Activated CD8-positive, alpha-beta T cell treated with anti-CD3 and anti-CD28 coated beads, Interleukin-2, amount 10 ng/mL, durations not matched to agents 7 days and 5 days (primary cell): ENCODE measurements at regions not wholly inside any gene's neighbourhood (a gene's known extent, or its start where the extent isn't known, plus 50 kb on each side); places are given as distances from the start of the nearest gene placed in this dataset.
"Not testable (repeated sequence)": the region's sequence is repeated elsewhere in the genome, so short reads cannot be mapped to it uniquely, and the experiment has no call there.

Source experiments
- ATAC-seq: fragments of 150-1000 bp; cut with Tn5 transposase; one replicate; pipeline ENCODE4 v1.10.0; 2021; ENCODE audit warnings: moderate library complexity
- CTCF ChIA-PET: fragments of 350-600 bp; sonication (Branson Sonifier 250); formaldehyde crosslinking; loops from one replicate; lab custom pipeline; 2021; ENCODE audit warnings: antibody characterized with exemption; lab: Charles Lee
- POLR2A ChIA-PET: fragments of 350-600 bp; sonication (Branson Sonifier 250); formaldehyde crosslinking; loops from one replicate; lab custom pipeline; 2021; ENCODE audit warnings: antibody characterized with exemption; lab: Charles Lee
- DNase-seq: peaks from one replicate; pipeline ENCODE4 v3.0.0-alpha.2; 2020
- H3K27ac Mint-ChIP-seq: one replicate; pipeline ENCODE4 v1.8.0; 2021; ENCODE audit warnings: mild to moderate bottlenecking, mixed read lengths
- H3K27me3 Mint-ChIP-seq: one replicate; pipeline ENCODE4 v1.8.0; 2021; ENCODE audit warnings: low read depth, mixed read lengths
- H3K36me3 Mint-ChIP-seq: one replicate; pipeline ENCODE4 v1.8.0; 2021; ENCODE audit warnings: low read depth, mixed read lengths
- H3K4me1 Mint-ChIP-seq: one replicate; pipeline ENCODE4 v1.8.0; 2021; ENCODE audit warnings: low read depth, mixed read lengths
- H3K4me3 Mint-ChIP-seq: one replicate; pipeline ENCODE4 v1.8.0; 2021; ENCODE audit warnings: mild to moderate bottlenecking, mixed read lengths
- H3K9me3 Mint-ChIP-seq: one replicate; pipeline ENCODE4 v1.8.0; 2022; ENCODE audit warnings: mixed read lengths; ENCODE audit not compliant: insufficient read depth

DNA sequence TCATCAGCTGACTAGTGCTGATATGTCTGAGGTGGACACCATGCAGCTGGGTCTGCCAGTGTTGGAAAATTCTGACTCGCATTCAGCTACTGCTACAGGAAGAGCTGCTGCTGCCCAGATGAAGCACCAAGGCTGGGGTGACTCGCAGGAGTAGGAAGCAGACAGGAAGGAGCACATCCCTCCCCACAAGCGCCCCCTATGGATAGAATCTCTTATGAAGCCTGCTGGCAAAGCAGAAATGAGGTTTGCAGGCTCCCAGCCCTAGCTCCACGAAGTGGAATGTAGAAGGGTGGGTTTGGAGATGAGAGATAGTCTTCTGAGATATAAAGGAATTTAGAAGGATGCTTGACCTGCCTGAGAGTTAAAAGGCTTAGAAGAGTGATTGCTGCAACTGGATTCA, 443.0 kb downstream of the ACTL7B start:
- H3K27ac Mint-ChIP-seq: no peak overlapping the region
- no peaks in the 10 kb centered on the region for H3K36me3 Mint-ChIP-seq
- CTCF ChIA-PET: no interaction called here
- no peaks in the 10 kb centered on the region for H3K9me3 Mint-ChIP-seq
- POLR2A ChIA-PET: no interaction called here
- H3K27me3 Mint-ChIP-seq: no peaks in the 10 kb centered on the region
- H3K4me3 Mint-ChIP-seq: no peak overlapping the region
- H3K4me1 Mint-ChIP-seq: no peaks in the 10 kb centered on the region
- ATAC-seq (no peak), DNase-seq (no peak)

DNA sequence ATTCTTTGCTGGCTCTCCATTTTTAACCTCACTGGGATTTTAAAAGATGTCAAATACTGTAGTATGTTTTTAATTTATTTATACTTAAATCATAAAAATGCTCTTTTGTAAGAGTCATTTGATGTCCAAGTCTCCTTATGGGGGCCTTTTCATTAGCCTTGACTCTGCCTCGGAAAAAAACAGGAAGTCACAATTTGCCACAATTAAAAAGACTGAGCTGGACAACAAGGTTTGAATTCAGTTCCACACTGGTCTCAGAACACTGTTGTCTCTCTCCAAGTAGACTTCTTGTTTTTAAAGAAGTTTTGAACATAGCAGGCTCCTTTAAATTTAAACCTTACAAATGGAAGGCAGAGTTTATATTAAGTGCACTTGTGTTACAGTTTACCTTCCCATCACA, 444.2 kb downstream of the ACTL7B start:
- Mint-ChIP-seq H3K9me3 (no peaks in the 10 kb centered on the region), H3K36me3 (no peaks in the 10 kb centered on the region), H3K4me1 (no peaks in the 10 kb centered on the region), H3K4me3 (no peak overlapping the region), H3K27ac (no peak overlapping the region), H3K27me3 (no peaks in the 10 kb centered on the region)
- ChIA-PET CTCF (no interaction called here), POLR2A (interaction anchor here (0.6 kb wide), 1 partner anchor 17 kb away, joined by 4 read pairs; no protein-coding TSS in a partner anchor)
- no peak for DNase-seq
- no peak for ATAC-seq

DNA sequence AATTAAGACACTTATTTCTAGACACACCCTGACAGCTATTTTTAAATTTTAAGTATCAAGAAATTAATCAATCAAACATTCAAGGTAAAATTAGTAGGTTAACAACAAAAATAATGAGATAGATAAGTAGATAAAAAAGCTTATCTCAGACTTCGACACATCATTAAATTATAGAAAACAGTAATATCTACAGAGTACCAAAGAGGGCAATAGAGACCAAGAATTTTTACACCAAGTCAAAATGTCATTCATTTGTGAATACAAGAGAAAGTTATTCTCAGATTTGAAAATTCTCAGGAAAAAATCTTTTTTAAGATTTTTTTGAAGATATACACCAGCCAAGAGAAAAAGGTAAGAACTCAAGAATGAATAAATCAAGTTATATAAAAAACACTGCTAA, 445.6 kb downstream of the ACTL7B start:
- no peaks in the 10 kb centered on the region for H3K36me3 Mint-ChIP-seq
- POLR2A ChIA-PET: no interaction called here
- CTCF ChIA-PET: no interaction called here

DNA sequence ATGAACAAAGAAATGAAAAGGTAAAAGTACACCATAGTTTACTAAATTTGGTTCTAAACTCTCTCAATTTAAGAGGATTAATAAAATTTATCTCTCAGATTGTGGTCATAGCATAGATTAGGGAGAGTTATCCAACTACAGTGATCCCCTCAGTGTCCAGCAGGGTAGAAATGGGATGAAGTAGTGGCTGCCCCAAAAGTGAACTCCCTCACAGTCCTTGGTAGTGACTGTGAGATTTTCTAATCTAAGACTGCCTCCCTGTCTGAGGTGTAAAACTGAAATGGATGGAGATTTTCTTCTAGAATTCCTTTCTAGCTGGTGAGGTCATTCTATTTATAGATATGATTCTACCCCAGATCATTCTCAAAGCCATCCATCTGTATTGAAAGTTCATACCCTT, 455.5 kb downstream of the ACTL7B start:
- no peaks in the 10 kb centered on the region for H3K27me3 Mint-ChIP-seq
- DNase-seq (no peak), ATAC-seq (no peak)
- H3K4me3 Mint-ChIP-seq: no peak overlapping the region
- ChIA-PET POLR2A (no interaction called here), CTCF (no interaction called here)
- H3K9me3 Mint-ChIP-seq: no peaks in the 10 kb centered on the region
- no peak overlapping the region for H3K27ac Mint-ChIP-seq
- H3K36me3 Mint-ChIP-seq: no peaks in the 10 kb centered on the region
- no peaks in the 10 kb centered on the region for H3K4me1 Mint-ChIP-seq

More for the DNA sequence above, 445.6 kb downstream of the ACTL7B start:
- H3K27me3 Mint-ChIP-seq: no peaks in the 10 kb centered on the region
- no peak for DNase-seq
- no peak overlapping the region for H3K4me3 Mint-ChIP-seq
- no peak for ATAC-seq
- no peaks in the 10 kb centered on the region for H3K9me3 Mint-ChIP-seq
- no peaks in the 10 kb centered on the region for H3K4me1 Mint-ChIP-seq
- no peak overlapping the region for H3K27ac Mint-ChIP-seq

DNA sequence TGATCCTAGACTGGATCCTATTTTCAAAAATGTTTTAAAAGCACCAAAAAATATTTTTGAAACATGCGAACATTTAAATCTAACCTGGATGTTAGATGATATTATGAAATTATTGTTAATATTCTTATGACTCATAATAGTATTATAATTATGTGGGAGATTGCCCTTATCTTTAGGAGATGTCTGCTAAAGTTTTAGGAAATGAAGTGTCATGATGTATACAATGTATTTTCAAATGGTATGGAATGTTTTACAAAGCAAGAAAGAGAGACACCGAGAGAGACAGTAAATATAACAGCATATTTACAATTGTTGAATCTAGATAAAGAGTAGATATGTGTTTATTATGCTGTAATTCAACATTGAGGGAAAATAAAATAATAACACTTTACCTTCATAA, 455.9 kb downstream of the ACTL7B start:
- ATAC-seq (no peak), DNase-seq (no peak)
- Mint-ChIP-seq H3K4me1 (no peaks in the 10 kb centered on the region), H3K36me3 (no peaks in the 10 kb centered on the region), H3K27ac (no peak overlapping the region), H3K27me3 (no peaks in the 10 kb centered on the region), H3K4me3 (no peak overlapping the region), H3K9me3 (no peaks in the 10 kb centered on the region)
- CTCF ChIA-PET: no interaction called here
- POLR2A ChIA-PET: no interaction called here

DNA sequence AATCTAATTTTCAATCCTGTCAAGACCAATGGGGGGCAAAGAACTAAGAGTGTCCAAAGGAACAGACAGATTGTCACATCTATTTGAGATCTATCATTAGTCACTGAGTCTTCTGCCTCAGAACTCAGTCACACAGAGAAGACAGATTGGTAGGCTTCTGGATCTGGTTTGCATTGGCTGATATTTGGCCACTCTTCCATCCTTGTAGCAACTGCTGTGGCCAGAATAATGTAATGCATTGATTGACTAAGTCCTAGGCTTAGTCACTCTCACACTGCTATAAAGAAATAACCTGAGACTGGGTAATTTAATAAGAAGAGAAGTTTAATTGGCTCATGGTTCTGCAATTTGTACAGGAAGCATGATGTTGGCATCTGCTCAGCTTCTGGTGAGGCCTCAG, 458.5 kb downstream of the ACTL7B start:
- no peak overlapping the region for H3K27ac Mint-ChIP-seq
- no peaks in the 10 kb centered on the region for H3K4me1 Mint-ChIP-seq
- no peaks in the 10 kb centered on the region for H3K27me3 Mint-ChIP-seq
- CTCF ChIA-PET: no interaction called here
- no peak overlapping the region for H3K4me3 Mint-ChIP-seq
- DNase-seq: no peak
- POLR2A ChIA-PET: no interaction called here
- no peaks in the 10 kb centered on the region for H3K9me3 Mint-ChIP-seq
- H3K36me3 Mint-ChIP-seq: no peaks in the 10 kb centered on the region
- ATAC-seq: no peak

DNA sequence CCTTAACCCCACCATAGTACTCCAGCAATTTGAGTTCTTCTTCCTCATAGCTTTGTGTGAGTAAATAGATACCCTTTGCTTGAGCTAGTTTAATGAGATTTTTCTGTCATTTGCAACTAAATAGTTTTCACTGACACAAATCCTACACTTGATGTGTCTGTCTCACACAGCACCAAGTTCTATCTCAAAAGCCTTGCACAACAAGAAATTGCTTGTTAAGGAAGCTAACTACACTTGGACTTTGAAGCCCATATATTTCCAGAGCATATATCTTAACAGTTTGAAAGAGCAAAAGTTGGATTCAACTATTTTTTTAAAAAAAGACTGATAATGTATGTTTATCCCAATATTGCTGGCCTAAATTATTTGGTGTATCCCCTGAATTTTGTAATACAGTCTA, 459.2 kb downstream of the ACTL7B start:
- ChIA-PET POLR2A (no interaction called here), CTCF (no interaction called here)
- Mint-ChIP-seq H3K27ac (no peak overlapping the region), H3K9me3 (no peaks in the 10 kb centered on the region), H3K4me3 (no peak overlapping the region), H3K4me1 (no peaks in the 10 kb centered on the region), H3K36me3 (no peaks in the 10 kb centered on the region), H3K27me3 (no peaks in the 10 kb centered on the region)
- no peak for DNase-seq
- ATAC-seq: no peak

DNA sequence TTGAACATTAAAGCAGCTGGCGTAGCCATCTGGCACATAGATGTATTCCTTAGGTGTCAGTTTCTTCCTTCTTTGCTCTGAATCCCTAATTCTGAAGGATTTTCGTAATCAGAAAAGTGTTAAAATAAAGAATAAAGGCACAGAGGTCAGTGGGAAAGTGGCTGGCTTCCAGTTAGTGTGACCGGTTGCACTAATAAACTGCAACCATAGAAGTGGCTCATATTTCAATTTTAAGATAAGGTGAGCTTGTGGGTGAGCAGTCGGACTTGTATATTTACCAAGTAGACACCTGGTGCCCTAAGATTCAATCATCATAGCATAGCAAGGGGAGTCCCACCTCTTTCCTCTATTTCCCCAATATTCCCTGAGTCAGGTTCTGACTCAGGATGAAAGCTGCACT, 459.6 kb downstream of the ACTL7B start:
- POLR2A ChIA-PET: no interaction called here
- Mint-ChIP-seq H3K4me3 (no peak overlapping the region), H3K27ac (no peak overlapping the region)

DNA sequence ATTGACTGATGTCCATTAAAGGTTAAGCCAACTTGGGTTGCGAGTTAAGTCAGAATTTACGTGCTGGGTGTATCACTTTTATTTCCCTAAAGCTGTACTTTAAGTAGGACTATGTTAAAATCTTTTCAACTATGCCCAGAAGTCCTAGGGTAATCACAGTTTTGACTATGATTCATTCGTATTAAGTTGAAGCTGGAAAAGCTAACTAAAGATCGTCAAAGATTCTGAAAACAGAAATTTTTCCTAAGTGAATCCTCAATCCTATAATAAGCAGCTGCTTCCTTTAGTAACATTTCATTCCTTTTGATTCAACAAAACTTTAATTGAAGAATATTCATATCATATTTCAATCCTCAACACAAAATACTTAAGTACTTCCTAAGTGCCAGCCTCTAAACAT, 460.4 kb downstream of the ACTL7B start:
- Mint-ChIP-seq H3K36me3 (no peaks in the 10 kb centered on the region), H3K4me1 (no peaks in the 10 kb centered on the region), H3K9me3 (no peaks in the 10 kb centered on the region), H3K4me3 (no peak overlapping the region), H3K27ac (no peak overlapping the region), H3K27me3 (no peaks in the 10 kb centered on the region)
- no peak for ATAC-seq
- POLR2A ChIA-PET: no interaction called here
- no peak for DNase-seq
- CTCF ChIA-PET: no interaction called here

More for the DNA sequence above, 459.6 kb downstream of the ACTL7B start:
- no peak for DNase-seq
- H3K36me3 Mint-ChIP-seq: no peaks in the 10 kb centered on the region
- H3K27me3 Mint-ChIP-seq: no peaks in the 10 kb centered on the region
- no peaks in the 10 kb centered on the region for H3K4me1 Mint-ChIP-seq
- CTCF ChIA-PET: no interaction called here
- no peak for ATAC-seq
- no peaks in the 10 kb centered on the region for H3K9me3 Mint-ChIP-seq

DNA sequence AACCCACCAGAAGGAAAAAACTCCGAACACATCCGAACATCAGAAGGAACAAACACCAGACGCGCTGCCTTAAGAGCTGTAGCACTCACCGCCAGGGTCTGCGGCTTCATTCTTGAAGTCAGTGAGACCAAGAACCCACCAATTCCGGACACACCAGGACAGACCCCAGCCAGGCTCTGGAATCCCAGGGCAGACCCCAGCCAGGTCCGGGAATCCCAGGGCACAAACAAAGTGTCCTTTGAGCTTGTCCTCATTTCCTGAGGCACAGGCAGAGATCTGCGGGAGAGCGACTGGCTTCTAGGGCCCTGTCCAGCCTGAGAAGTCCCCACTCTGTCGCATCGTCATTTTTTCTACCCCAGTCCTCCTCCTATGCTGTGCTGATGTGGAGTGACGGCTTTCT, 461.1 kb downstream of the ACTL7B start:
- CTCF ChIA-PET: no interaction called here

DNA sequence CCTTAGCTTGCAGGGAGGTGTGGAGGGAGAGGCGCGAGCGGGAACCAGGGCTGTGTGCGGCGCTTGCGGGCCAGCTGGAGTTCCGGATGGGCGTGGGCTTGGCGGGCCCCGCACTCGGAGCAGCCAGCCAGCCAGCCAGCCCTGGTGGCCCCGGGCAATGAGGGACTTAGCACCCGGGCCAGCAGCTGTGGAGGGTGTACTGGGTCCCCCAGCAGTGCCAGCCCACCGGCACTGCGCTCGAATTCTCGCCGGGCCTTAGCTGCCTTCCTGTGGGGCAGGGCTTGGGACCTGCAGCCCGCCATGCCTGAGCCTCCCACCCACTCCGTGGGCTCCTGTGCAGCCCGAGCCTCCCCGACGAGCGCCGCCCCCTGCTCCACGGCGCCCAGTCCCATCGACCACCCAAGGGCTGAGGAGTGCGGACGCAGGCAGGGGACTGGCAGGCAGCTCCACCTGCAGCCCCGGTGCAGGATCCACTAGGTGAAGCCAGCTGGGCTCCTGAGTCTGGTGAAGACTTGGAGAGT, 462.2 kb downstream of the ACTL7B start:
- H3K4me1 Mint-ChIP-seq, H3K27ac Mint-ChIP-seq, H3K4me3 Mint-ChIP-seq, H3K36me3 Mint-ChIP-seq, DNase-seq, ATAC-seq, CTCF ChIA-PET, POLR2A ChIA-PET, H3K27me3 Mint-ChIP-seq, H3K9me3 Mint-ChIP-seq: not testable (repeated sequence)

More for the DNA sequence above, 461.1 kb downstream of the ACTL7B start:
- Mint-ChIP-seq H3K4me3 (no peak overlapping the region), H3K9me3 (no peaks in the 10 kb centered on the region), H3K4me1 (no peaks in the 10 kb centered on the region), H3K36me3 (no peaks in the 10 kb centered on the region), H3K27ac (no peak overlapping the region), H3K27me3 (no peaks in the 10 kb centered on the region)
- ATAC-seq (no peak), DNase-seq (no peak)
- POLR2A ChIA-PET: no interaction called here

DNA sequence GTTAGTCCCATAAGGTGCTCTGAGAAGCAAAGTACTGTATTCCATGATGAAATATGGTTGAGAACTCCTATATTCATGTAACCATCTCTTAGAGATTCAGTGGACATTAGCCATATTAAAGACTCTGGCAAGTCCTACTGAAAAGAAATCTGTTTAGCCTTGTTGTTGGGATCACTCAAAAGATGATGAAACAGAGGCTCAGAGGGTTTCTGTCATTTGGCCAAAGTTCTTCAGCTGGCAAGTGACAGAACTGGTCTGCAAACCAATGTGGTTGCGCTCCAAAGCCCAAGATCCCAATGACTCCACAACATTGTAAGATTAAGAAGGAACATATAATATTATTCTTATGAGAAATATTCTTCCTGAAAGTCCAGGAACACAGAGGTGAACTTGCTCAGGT, 462.9 kb downstream of the ACTL7B start:
- DNase-seq: no peak
- no peak overlapping the region for H3K27ac Mint-ChIP-seq
- H3K36me3 Mint-ChIP-seq: no peaks in the 10 kb centered on the region
- ChIA-PET POLR2A (no interaction called here), CTCF (no interaction called here)
- H3K9me3 Mint-ChIP-seq: no peaks in the 10 kb centered on the region
- H3K4me3 Mint-ChIP-seq: no peak overlapping the region
- H3K27me3 Mint-ChIP-seq: no peaks in the 10 kb centered on the region
- peaks cover 4% of the 10 kb centered on the region for H3K4me1 Mint-ChIP-seq
- ATAC-seq: no peak

DNA sequence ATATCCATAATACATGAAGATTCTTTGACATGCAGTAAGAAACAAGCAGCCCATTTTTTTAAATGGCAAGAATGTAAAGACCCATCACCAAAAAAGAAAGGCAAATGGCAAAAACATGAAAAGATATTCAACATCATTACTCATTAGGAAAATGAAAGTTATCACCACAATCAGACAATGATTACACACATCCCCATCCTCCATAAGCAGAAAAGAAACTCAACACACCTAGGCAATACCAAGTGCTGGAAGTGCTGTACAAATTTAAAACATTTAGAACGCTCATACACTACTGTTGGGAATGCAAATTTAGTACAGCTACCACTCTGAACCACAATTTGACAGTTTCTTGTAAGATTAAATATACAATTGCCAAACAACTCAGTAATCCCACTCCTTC, 466.7 kb downstream of the ACTL7B start:
- no peak for ATAC-seq
- H3K27ac Mint-ChIP-seq: no peak overlapping the region
- H3K27me3 Mint-ChIP-seq: no peaks in the 10 kb centered on the region

More for the DNA sequence above, 466.7 kb downstream of the ACTL7B start:
- peaks cover 4% of the 10 kb centered on the region for H3K4me1 Mint-ChIP-seq
- no peak for DNase-seq
- H3K36me3 Mint-ChIP-seq: no peaks in the 10 kb centered on the region
- no peak overlapping the region for H3K4me3 Mint-ChIP-seq
- ChIA-PET CTCF (no interaction called here), POLR2A (no interaction called here)
- peaks cover 4% of the 10 kb centered on the region for H3K9me3 Mint-ChIP-seq
